H1 (cell line): ENCODE measurements at regions not wholly inside any gene's neighbourhood (a gene's known extent, or its start where the extent isn't known, plus 50 kb on each side); places are given as distances from the start of the nearest gene placed in this dataset.

Source experiments
- SIX5 ChIP-seq: IDR thresholded peaks from 2 replicates; pipeline ENCODE4 v1.6.1; 2011; ENCODE audit warnings: mild to moderate bottlenecking, low read depth, low read length
- TEAD4 ChIP-seq: IDR thresholded peaks from 2 replicates; pipeline ENCODE4 v1.6.1; 2012; ENCODE audit warnings: low read depth, low read length, inconsistent platforms, mixed read lengths

GRCh38 chr12:90042920-90043641 lies 334.4 kb upstream of the ATP2B1 start (continued):
- TF ChIP-seq TEAD4 (no peak), SIX5 (no peak)
